ENCODE measurements at regions not wholly inside any gene's neighbourhood (a gene's known extent, or its start where the extent isn't known, plus 50 kb on each side); places are given as distances from the start of the nearest gene placed in this dataset.

- no peaks in the 10 kb centered on the region for H3K4me1 ChIP-seq (ENCODE audit: control insufficient read depth, insufficient read depth, low read length)
- no peak overlapping the region for H3K9ac ChIP-seq (ENCODE audit: low read depth, low read length)
- no peaks in the 10 kb centered on the region for H3K36me3 ChIP-seq (ENCODE audit: insufficient read depth, low read length)
- peaks cover 22% of the 10 kb centered on the region for H3K27me3 ChIP-seq (ENCODE audit: control insufficient read depth, insufficient read depth, low read length)
- H3K4me2 ChIP-seq (ENCODE audit: low read length): no peak overlapping the region
- no peak overlapping the region for H3K4me3 ChIP-seq (ENCODE audit: low read length)
- no peaks in the 10 kb centered on the region for H3K9me3 ChIP-seq (replicated peaks; ENCODE audit: low read length)
Observed at GRCh38 chr12:31201382-31201781, 124.6 kb downstream of the SINHCAF start.

GRCh38 chr12:31203261-31203660 lies 122.7 kb downstream of the SINHCAF start:
- Histone ChIP-seq H3K4me3 (ENCODE audit: low read length) (no peak overlapping the region), H3K4me1 (ENCODE audit: control insufficient read depth, insufficient read depth, low read length) (no peaks in the 10 kb centered on the region), H3K9me3 (replicated peaks; ENCODE audit: low read length) (no peaks in the 10 kb centered on the region), H3K4me2 (ENCODE audit: low read length) (no peak overlapping the region), H3K27me3 (ENCODE audit: control insufficient read depth, insufficient read depth, low read length) (peaks cover 22% of the 10 kb centered on the region), H3K36me3 (ENCODE audit: insufficient read depth, low read length) (no peaks in the 10 kb centered on the region), H3K9ac (ENCODE audit: low read depth, low read length) (no peak overlapping the region)

GRCh38 chr12:31205054-31205453 lies 120.9 kb downstream of the SINHCAF start:
- Histone ChIP-seq H3K4me3 (ENCODE audit: low read length) (no peak overlapping the region), H3K36me3 (ENCODE audit: insufficient read depth, low read length) (no peaks in the 10 kb centered on the region), H3K9me3 (replicated peaks; ENCODE audit: low read length) (no peaks in the 10 kb centered on the region), H3K4me2 (ENCODE audit: low read length) (no peak overlapping the region), H3K4me1 (ENCODE audit: control insufficient read depth, insufficient read depth, low read length) (no peaks in the 10 kb centered on the region), H3K27me3 (ENCODE audit: control insufficient read depth, insufficient read depth, low read length) (peaks cover 22% of the 10 kb centered on the region), H3K9ac (ENCODE audit: low read depth, low read length) (no peak overlapping the region)

GRCh38 chr12:31206038-31206670 lies 119.8 kb downstream of the SINHCAF start:
- Histone ChIP-seq H3K4me1 (ENCODE audit: control insufficient read depth, insufficient read depth, low read length) (no peaks in the 10 kb centered on the region), H3K9ac (ENCODE audit: low read depth, low read length) (no peak overlapping the region), H3K9me3 (replicated peaks; ENCODE audit: low read length) (no peaks in the 10 kb centered on the region), H3K27me3 (ENCODE audit: control insufficient read depth, insufficient read depth, low read length) (peaks cover 21% of the 10 kb centered on the region), H3K36me3 (ENCODE audit: insufficient read depth, low read length) (no peaks in the 10 kb centered on the region), H3K4me3 (ENCODE audit: low read length) (no peak overlapping the region), H3K4me2 (ENCODE audit: low read length) (no peak overlapping the region)

GRCh38 chr12:31207799-31208465 lies 118.0 kb downstream of the SINHCAF start:
- Histone ChIP-seq H3K36me3 (ENCODE audit: insufficient read depth, low read length) (no peaks in the 10 kb centered on the region), H3K9me3 (replicated peaks; ENCODE audit: low read length) (no peaks in the 10 kb centered on the region), H3K4me1 (ENCODE audit: control insufficient read depth, insufficient read depth, low read length) (no peaks in the 10 kb centered on the region), H3K27me3 (ENCODE audit: control insufficient read depth, insufficient read depth, low read length) (peaks cover 17% of the 10 kb centered on the region), H3K4me3 (ENCODE audit: low read length) (no peak overlapping the region), H3K9ac (ENCODE audit: low read depth, low read length) (no peak overlapping the region), H3K4me2 (ENCODE audit: low read length) (no peak overlapping the region)

- Histone ChIP-seq H3K4me1 (ENCODE audit: control insufficient read depth, insufficient read depth, low read length) (no peaks in the 10 kb centered on the region), H3K9me3 (replicated peaks; ENCODE audit: low read length) (no peaks in the 10 kb centered on the region), H3K36me3 (ENCODE audit: insufficient read depth, low read length) (no peaks in the 10 kb centered on the region), H3K4me3 (ENCODE audit: low read length) (no peak overlapping the region), H3K27me3 (ENCODE audit: control insufficient read depth, insufficient read depth, low read length) (peaks cover 10% of the 10 kb centered on the region), H3K4me2 (ENCODE audit: low read length) (no peak overlapping the region), H3K9ac (ENCODE audit: low read depth, low read length) (no peak overlapping the region)
Observed at GRCh38 chr12:31210104-31210503, 115.8 kb downstream of the SINHCAF start.

- no peaks in the 10 kb centered on the region for H3K4me1 ChIP-seq (ENCODE audit: control insufficient read depth, insufficient read depth, low read length)
- no peak overlapping the region for H3K4me2 ChIP-seq (ENCODE audit: low read length)
- H3K4me3 ChIP-seq (ENCODE audit: low read length): no peak overlapping the region
- no peak overlapping the region for H3K9ac ChIP-seq (ENCODE audit: low read depth, low read length)
- H3K36me3 ChIP-seq (ENCODE audit: insufficient read depth, low read length): no peaks in the 10 kb centered on the region
- H3K27me3 ChIP-seq (ENCODE audit: control insufficient read depth, insufficient read depth, low read length): peaks cover 14% of the 10 kb centered on the region
- H3K9me3 ChIP-seq (replicated peaks; ENCODE audit: low read length): no peaks in the 10 kb centered on the region
Observed at GRCh38 chr12:31210541-31210940, 115.4 kb downstream of the SINHCAF start.

GRCh38 chr12:31214626-31215517 lies 111.1 kb downstream of the SINHCAF start:
- no peak overlapping the region for H3K4me2 ChIP-seq (ENCODE audit: low read length)
- H3K9ac ChIP-seq (ENCODE audit: low read depth, low read length): no peak overlapping the region
- H3K9me3 ChIP-seq (replicated peaks; ENCODE audit: low read length): no peaks in the 10 kb centered on the region
- no peaks in the 10 kb centered on the region for H3K4me1 ChIP-seq (ENCODE audit: control insufficient read depth, insufficient read depth, low read length)
- peaks cover 44% of the 10 kb centered on the region for H3K27me3 ChIP-seq (ENCODE audit: control insufficient read depth, insufficient read depth, low read length)
- no peak overlapping the region for H3K4me3 ChIP-seq (ENCODE audit: low read length)
- H3K36me3 ChIP-seq (ENCODE audit: insufficient read depth, low read length): no peaks in the 10 kb centered on the region

- H3K4me1 ChIP-seq (ENCODE audit: control insufficient read depth, insufficient read depth, low read length): no peaks in the 10 kb centered on the region
- H3K4me3 ChIP-seq (ENCODE audit: low read length): no peak overlapping the region
- H3K27me3 ChIP-seq (ENCODE audit: control insufficient read depth, insufficient read depth, low read length): peaks cover 51% of the 10 kb centered on the region
- no peak overlapping the region for H3K9ac ChIP-seq (ENCODE audit: low read depth, low read length)
- H3K9me3 ChIP-seq (replicated peaks; ENCODE audit: low read length): no peaks in the 10 kb centered on the region
- no peaks in the 10 kb centered on the region for H3K36me3 ChIP-seq (ENCODE audit: insufficient read depth, low read length)
- H3K4me2 ChIP-seq (ENCODE audit: low read length): no peak overlapping the region
Observed at GRCh38 chr12:31215518-31216232, 110.3 kb downstream of the SINHCAF start.

GRCh38 chr12:31216479-31216878 lies 109.5 kb downstream of the SINHCAF start:
- Histone ChIP-seq H3K9me3 (replicated peaks; ENCODE audit: low read length) (no peaks in the 10 kb centered on the region), H3K4me2 (ENCODE audit: low read length) (no peak overlapping the region), H3K4me1 (ENCODE audit: control insufficient read depth, insufficient read depth, low read length) (no peaks in the 10 kb centered on the region), H3K4me3 (ENCODE audit: low read length) (no peak overlapping the region), H3K36me3 (ENCODE audit: insufficient read depth, low read length) (no peaks in the 10 kb centered on the region), H3K9ac (ENCODE audit: low read depth, low read length) (no peak overlapping the region), H3K27me3 (ENCODE audit: control insufficient read depth, insufficient read depth, low read length) (peaks cover 53% of the 10 kb centered on the region)

Measured in skeletal muscle satellite cell (primary cell).